Natural killer cell (primary cell): ENCODE measurements at regions not wholly inside any gene's neighbourhood (a gene's known extent, or its start where the extent isn't known, plus 50 kb on each side); places are given as distances from the start of the nearest gene placed in this dataset.

Experiments
- ATAC-seq, 3 donors: fragments of 150-1000 bp in 2 of 3; fragments of 200-7000 bp in 1 of 3; cut with Tn5 transposase; 1 replicate in 1 of 3; 2 replicates in 2 of 3; pipeline ENCODE4 v1.10.0; 2021; ENCODE audit warnings: mild to moderate bottlenecking in 2 of 3, moderate library complexity in 2 of 3
- DNase-seq, 2 donors: peaks; one replicate each; pipeline versions ENCODE4 v3.0.0 to v3.0.0-alpha.2; 2013 to 2021; ENCODE audit warnings: mixed read lengths in 1 of 2
- H3K27ac ChIP-seq: one replicate; pipeline ENCODE4 v1.5.1; 2013; ENCODE audit warnings: mild to moderate bottlenecking, low read length
- H3K27me3 ChIP-seq: one replicate; pipeline ENCODE4 v1.6.1; 2013; ENCODE audit warnings: low read length; ENCODE audit not compliant: control insufficient read depth, insufficient read depth
- H3K36me3 ChIP-seq: one replicate; pipeline ENCODE4 v1.6.1; 2013; ENCODE audit warnings: low read length; ENCODE audit not compliant: control insufficient read depth, insufficient read depth
- H3K4me1 ChIP-seq: one replicate; pipeline ENCODE4 v1.6.1; 2013; ENCODE audit warnings: low read length; ENCODE audit not compliant: control insufficient read depth, insufficient read depth
- H3K4me3 ChIP-seq: one replicate; pipeline ENCODE4 v1.5.1; 2013; ENCODE audit warnings: low read length
- H3K9me3 ChIP-seq: one replicate; pipeline ENCODE4 v1.6.1; 2013; ENCODE audit warnings: low read length; ENCODE audit not compliant: control insufficient read depth, insufficient read depth
- H3K27ac Mint-ChIP-seq, 2 donors: one replicate each; pipeline ENCODE4 v1.8.0; 2022; ENCODE audit warnings: mild to moderate bottlenecking in 2 of 2, mixed read lengths in 2 of 2, moderate library complexity in 1 of 2
- H3K27me3 Mint-ChIP-seq, 2 donors: one replicate each; pipeline ENCODE4 v1.8.0; 2022; ENCODE audit warnings: low read depth in 2 of 2, mixed read lengths in 2 of 2
- H3K36me3 Mint-ChIP-seq: one replicate; pipeline ENCODE4 v1.8.0; 2022; ENCODE audit warnings: mixed read lengths
- H3K4me1 Mint-ChIP-seq, 2 donors: one replicate each; pipeline ENCODE4 v1.8.0; 2022; ENCODE audit warnings: mixed read lengths in 2 of 2
- H3K4me3 Mint-ChIP-seq: one replicate; pipeline ENCODE4 v1.8.0; 2022; ENCODE audit warnings: mild to moderate bottlenecking, moderate library complexity, mixed read lengths
- H3K9me3 Mint-ChIP-seq, 2 donors: one replicate each; pipeline ENCODE4 v1.8.0; 2022; ENCODE audit warnings: mixed read lengths in 2 of 2
- CTCF ChIP-seq: fragments of 200-600 bp; IDR thresholded peaks from one replicate; pipeline ENCODE4 v1.8.0; 2022; ENCODE audit warnings: antibody characterized with exemption
- WGBS: methylation state at CpG from one replicate; pipeline ENCODE4 v1.1.7; 2013; ENCODE audit warnings: missing lambda C conversion rate; ENCODE audit not compliant: insufficient coverage; 5-methylcytosine and 5-hydroxymethylcytosine counted together
- intact Hi-C: fragments of 100-400 bp; cut with micrococcal nuclease; formaldehyde crosslinking; loops from one replicate; pipeline ENCODE4 v1.14.2; 2022

- Histone ChIP-seq H3K27ac (no peak overlapping the region), H3K4me3 (no peak overlapping the region), H3K36me3 (no peaks in the 10 kb centered on the region), H3K27me3 (no peaks in the 10 kb centered on the region), H3K4me1 (no peaks in the 10 kb centered on the region), H3K9me3 (no peaks in the 10 kb centered on the region)
- ATAC-seq = no peak
- Mint-ChIP-seq H3K9me3 (no peaks in the 10 kb centered on the region), H3K27me3 (peaks cover 9 to 20% of the 10 kb centered on the region in 2 donors), H3K4me3 (no peak overlapping the region), H3K36me3 (no peaks in the 10 kb centered on the region), H3K27ac (no peak overlapping the region), H3K4me1 (no peaks in the 10 kb centered on the region)
- DNase-seq = no peak
- no peak for TF ChIP-seq CTCF
- intact Hi-C loops = no loop called here
- 91% methylated on average over 1 of the region's 1 CpG for WGBS
Measured at GRCh38 chr3:8213286-8213685, 288.3 kb upstream of the LMCD1 start.

- no peaks in the 10 kb centered on the region for H3K4me1 Mint-ChIP-seq
- Histone ChIP-seq H3K27me3 (no peaks in the 10 kb centered on the region), H3K27ac (no peak overlapping the region), H3K4me3 (no peak overlapping the region), H3K9me3 (no peaks in the 10 kb centered on the region), H3K36me3 (no peaks in the 10 kb centered on the region), H3K4me1 (no peaks in the 10 kb centered on the region)
- no peak for DNase-seq
- H3K36me3 Mint-ChIP-seq = no peaks in the 10 kb centered on the region
- ATAC-seq = no peak
- no peak overlapping the region for H3K27ac Mint-ChIP-seq
- no peak overlapping the region for H3K4me3 Mint-ChIP-seq
- TF ChIP-seq CTCF = no peak
- intact Hi-C loops = no loop called here
- WGBS = 83% methylated on average over 3 of the region's 3 CpGs
- H3K9me3 Mint-ChIP-seq = no peaks in the 10 kb centered on the region
- peaks cover 11 to 20% of the 10 kb centered on the region in 2 donors for H3K27me3 Mint-ChIP-seq
Measured at GRCh38 chr3:8215821-8216220, 285.8 kb upstream of the LMCD1 start.

- H3K27me3 ChIP-seq = no peaks in the 10 kb centered on the region
- Mint-ChIP-seq H3K36me3 (no peaks in the 10 kb centered on the region), H3K27ac (no peak overlapping the region), H3K27me3 (peaks cover 11 to 14% of the 10 kb centered on the region in 2 donors), H3K4me1 (no peaks in the 10 kb centered on the region), H3K9me3 (no peaks in the 10 kb centered on the region), H3K4me3 (no peak overlapping the region)
- no peak for ATAC-seq
- H3K4me3 ChIP-seq = no peak overlapping the region
- intact Hi-C loops = no loop called here
- no peak for TF ChIP-seq CTCF
- WGBS = 79% methylated on average over 7 of the region's 7 CpGs
- H3K36me3 ChIP-seq = no peaks in the 10 kb centered on the region
- no peak for DNase-seq
- H3K4me1 ChIP-seq = no peaks in the 10 kb centered on the region
- H3K27ac ChIP-seq = no peak overlapping the region
- no peaks in the 10 kb centered on the region for H3K9me3 ChIP-seq
Measured at GRCh38 chr3:8218353-8218940, 283.2 kb upstream of the LMCD1 start.

GRCh38 chr3:8220291-8220690 is 281.3 kb upstream of the LMCD1 start:
- H3K4me3 Mint-ChIP-seq = no peak overlapping the region
- peaks cover 6% of the 10 kb centered on the region in 2 donors for H3K27me3 Mint-ChIP-seq
- H3K9me3 ChIP-seq = no peaks in the 10 kb centered on the region
- no peak for ATAC-seq
- H3K36me3 ChIP-seq = no peaks in the 10 kb centered on the region
- no peak overlapping the region for H3K27ac Mint-ChIP-seq
- no peak for DNase-seq
- intact Hi-C loops = no loop called here
- H3K27ac ChIP-seq = no peak overlapping the region
- no peak for TF ChIP-seq CTCF
- H3K36me3 Mint-ChIP-seq = no peaks in the 10 kb centered on the region
- no peaks in the 10 kb centered on the region for H3K4me1 ChIP-seq
- no peak overlapping the region for H3K4me3 ChIP-seq
- H3K27me3 ChIP-seq = no peaks in the 10 kb centered on the region
- H3K9me3 Mint-ChIP-seq = no peaks in the 10 kb centered on the region
- no peaks in the 10 kb centered on the region for H3K4me1 Mint-ChIP-seq
